Bronchial epithelial cell (primary cell): ENCODE measurements at regions not wholly inside any gene's neighbourhood (a gene's known extent, or its start where the extent isn't known, plus 50 kb on each side); places are given as distances from the start of the nearest gene placed in this dataset.
A peak's percentile ranks its signal among the peaks of the same experiment; 100 is the strongest.

Experiments used
- DNase-seq: peaks from one replicate; pipeline ENCODE4 v3.0.0-alpha.2; 2010; ENCODE audit warnings: low read depth
- FAIRE-seq: peaks from 2 replicates; lab custom pipeline; 2011; peaks lifted over from hg19 to GRCh38; lab: Jason Lieb, UNC
- H3K27me3 ChIP-seq: 2 replicates; pipeline ENCODE4 v1.5.1; 2011; ENCODE audit warnings: low read length; ENCODE audit not compliant: control insufficient read depth, insufficient read depth
- H3K36me3 ChIP-seq: 2 replicates; pipeline ENCODE4 v1.5.1; 2011; ENCODE audit warnings: low read length; ENCODE audit not compliant: control insufficient read depth, insufficient read depth
- H3K4me3 ChIP-seq: 2 replicates; pipeline ENCODE4 v1.5.1; 2011; ENCODE audit warnings: mild to moderate bottlenecking, low read depth, low read length, control low read depth
- TF ChIP-seq, protein P1 (sequence below): IDR thresholded peaks from 2 replicates; pipeline ENCODE4 v1.5.1; 2011; ENCODE audit warnings: mild to moderate bottlenecking, moderate library complexity, low read length, control low read depth, inconsistent platforms; ENCODE audit not compliant: insufficient read depth, severe bottlenecking

DNA sequence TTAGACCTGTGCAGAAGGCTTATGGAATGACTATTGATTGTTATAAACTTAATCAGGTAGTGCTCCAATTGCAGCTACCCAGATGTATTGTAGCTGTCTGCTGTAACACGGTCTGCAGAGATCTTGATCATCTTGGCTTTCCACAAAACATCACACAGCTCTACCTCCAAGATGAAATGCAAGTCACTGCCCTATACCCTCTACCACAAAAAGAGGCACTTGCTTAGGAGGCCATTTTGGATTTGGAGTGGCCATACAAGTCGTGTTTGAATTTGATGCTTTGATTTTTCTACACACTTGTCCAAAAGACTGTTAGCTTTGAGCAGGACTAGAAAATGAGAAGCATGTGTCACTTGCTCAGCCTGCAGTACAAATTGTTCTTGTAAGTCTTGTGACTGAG is 377.2 kb downstream of the TNS3 start:
- TF ChIP-seq, protein P1, sequence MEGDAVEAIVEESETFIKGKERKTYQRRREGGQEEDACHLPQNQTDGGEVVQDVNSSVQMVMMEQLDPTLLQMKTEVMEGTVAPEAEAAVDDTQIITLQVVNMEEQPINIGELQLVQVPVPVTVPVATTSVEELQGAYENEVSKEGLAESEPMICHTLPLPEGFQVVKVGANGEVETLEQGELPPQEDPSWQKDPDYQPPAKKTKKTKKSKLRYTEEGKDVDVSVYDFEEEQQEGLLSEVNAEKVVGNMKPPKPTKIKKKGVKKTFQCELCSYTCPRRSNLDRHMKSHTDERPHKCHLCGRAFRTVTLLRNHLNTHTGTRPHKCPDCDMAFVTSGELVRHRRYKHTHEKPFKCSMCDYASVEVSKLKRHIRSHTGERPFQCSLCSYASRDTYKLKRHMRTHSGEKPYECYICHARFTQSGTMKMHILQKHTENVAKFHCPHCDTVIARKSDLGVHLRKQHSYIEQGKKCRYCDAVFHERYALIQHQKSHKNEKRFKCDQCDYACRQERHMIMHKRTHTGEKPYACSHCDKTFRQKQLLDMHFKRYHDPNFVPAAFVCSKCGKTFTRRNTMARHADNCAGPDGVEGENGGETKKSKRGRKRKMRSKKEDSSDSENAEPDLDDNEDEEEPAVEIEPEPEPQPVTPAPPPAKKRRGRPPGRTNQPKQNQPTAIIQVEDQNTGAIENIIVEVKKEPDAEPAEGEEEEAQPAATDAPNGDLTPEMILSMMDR, result no peak
- Histone ChIP-seq H3K36me3 (no peaks in the 10 kb centered on the region), H3K4me3 (no peak overlapping the region), H3K27me3 (peaks cover 2% of the 10 kb centered on the region)
- no peak for DNase-seq
- peak; percentile 40 for FAIRE-seq

DNA sequence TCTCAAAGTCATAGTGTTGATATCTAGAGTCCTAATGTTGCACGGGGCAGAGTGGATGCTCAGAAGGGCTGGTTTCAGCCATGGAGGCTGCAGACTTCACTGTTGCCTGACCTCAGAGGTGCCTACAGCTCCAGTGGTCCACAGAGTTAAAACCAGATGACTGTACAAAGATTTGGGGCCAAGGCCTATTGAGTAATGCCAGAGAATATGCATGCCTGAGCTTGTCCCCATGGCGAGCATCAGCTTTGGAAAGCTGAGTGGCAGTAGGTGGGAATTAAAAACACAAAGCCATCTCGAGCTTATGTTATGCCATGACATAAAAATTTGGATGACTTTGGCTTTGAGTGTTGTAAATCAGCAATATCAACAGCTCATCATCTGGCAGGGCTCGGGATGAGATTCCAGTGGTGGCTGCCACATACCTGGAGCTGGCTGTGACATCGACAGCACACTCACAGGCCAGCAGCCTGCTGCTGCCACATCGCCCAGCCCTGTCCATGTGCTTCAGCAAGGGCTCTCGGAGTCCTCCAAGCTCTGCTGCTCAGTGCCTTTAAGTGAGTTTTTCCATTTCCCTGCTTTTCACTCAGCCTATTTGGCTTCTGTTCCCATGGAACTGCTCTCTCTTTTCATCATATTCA is 379.6 kb downstream of the TNS3 start:
- H3K36me3 ChIP-seq, result no peaks in the 10 kb centered on the region
- FAIRE-seq, result no peak

DNA sequence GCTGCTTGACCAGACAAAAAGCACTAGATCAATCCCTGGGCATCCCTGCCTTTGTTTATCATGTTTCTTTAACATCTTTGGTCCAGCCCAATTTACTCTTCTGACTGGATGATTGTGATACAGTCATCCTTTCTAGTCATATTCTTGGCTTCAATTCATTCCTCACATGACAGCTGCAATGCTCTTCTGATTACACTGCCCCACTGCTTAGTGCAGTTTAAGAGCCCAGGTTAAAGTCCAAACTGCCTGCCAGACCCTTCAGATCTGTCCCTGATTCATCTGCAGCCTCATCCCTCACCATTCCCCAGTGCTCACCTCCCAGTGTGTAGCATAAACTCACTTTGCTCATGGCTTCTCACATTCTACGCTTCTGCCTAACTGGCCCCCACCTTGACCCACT is 383.8 kb downstream of the TNS3 start:
- no peak overlapping the region for H3K4me3 ChIP-seq
- no peak for FAIRE-seq
- no peak for DNase-seq
- H3K27me3 ChIP-seq, result peaks cover 2% of the 10 kb centered on the region
- TF ChIP-seq, protein P1, result no peak
- no peaks in the 10 kb centered on the region for H3K36me3 ChIP-seq

More for the DNA sequence above, 379.6 kb downstream of the TNS3 start:
- peak; percentile 66 for DNase-seq
- TF ChIP-seq, protein P1, result no peak
- peaks cover 2% of the 10 kb centered on the region for H3K27me3 ChIP-seq
- H3K4me3 ChIP-seq, result no peak overlapping the region

- FAIRE-seq (peak; percentile 7), DNase-seq (no peak)
- H3K4me3 ChIP-seq, result no peak overlapping the region
- H3K27me3 ChIP-seq, result peaks cover 2% of the 10 kb centered on the region
- no peaks in the 10 kb centered on the region for H3K36me3 ChIP-seq
- TF ChIP-seq, protein P1, result no peak
Observed at GRCh38 chr7:47197486-47197885, 384.4 kb downstream of the TNS3 start.

- FAIRE-seq, result no peak
- TF ChIP-seq, protein P1, result no peak
- Histone ChIP-seq H3K27me3 (peaks cover 2% of the 10 kb centered on the region), H3K36me3 (no peaks in the 10 kb centered on the region), H3K4me3 (no peak overlapping the region)
- no peak for DNase-seq
Observed at GRCh38 chr7:47196737-47197136, 385.2 kb downstream of the TNS3 start.
